ENCODE measurements at regions not wholly inside any gene's neighbourhood (a gene's known extent, or its start where the extent isn't known, plus 50 kb on each side); places are given as distances from the start of the nearest gene placed in this dataset.

DNA sequence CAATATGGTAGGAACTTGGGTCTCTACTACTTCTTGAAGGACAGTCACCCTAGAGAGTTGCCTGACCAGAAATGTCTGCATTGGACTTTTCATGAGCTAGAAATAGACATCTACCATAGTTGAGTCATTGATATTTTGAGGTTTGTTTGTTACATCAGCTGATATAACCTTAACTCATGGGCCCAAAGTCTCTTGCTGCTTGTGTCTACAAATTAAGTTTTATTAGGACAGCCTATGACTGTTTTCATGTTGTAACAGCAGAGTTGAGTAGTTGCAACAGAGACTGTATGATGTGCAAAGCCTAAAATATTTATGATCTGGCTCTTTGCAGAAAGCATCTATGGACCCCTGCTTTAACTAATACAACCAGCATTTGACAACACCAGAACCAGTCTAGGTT lies 155.3 kb downstream of the MIAT start:
- H3K4me3 ChIP-seq (ENCODE audit: low read depth, low read length): no peak overlapping the region
- DNase-seq: no peak
- no peaks in the 10 kb centered on the region for H3K36me3 ChIP-seq
- no peaks in the 10 kb centered on the region for H3K27me3 ChIP-seq (ENCODE audit: insufficient read depth, low read depth, severe bottlenecking)
- no peaks in the 10 kb centered on the region for H3K9me3 ChIP-seq (ENCODE audit: severe bottlenecking)
- no peak overlapping the region for H3K27ac ChIP-seq
- TF ChIP-seq, protein P1, sequence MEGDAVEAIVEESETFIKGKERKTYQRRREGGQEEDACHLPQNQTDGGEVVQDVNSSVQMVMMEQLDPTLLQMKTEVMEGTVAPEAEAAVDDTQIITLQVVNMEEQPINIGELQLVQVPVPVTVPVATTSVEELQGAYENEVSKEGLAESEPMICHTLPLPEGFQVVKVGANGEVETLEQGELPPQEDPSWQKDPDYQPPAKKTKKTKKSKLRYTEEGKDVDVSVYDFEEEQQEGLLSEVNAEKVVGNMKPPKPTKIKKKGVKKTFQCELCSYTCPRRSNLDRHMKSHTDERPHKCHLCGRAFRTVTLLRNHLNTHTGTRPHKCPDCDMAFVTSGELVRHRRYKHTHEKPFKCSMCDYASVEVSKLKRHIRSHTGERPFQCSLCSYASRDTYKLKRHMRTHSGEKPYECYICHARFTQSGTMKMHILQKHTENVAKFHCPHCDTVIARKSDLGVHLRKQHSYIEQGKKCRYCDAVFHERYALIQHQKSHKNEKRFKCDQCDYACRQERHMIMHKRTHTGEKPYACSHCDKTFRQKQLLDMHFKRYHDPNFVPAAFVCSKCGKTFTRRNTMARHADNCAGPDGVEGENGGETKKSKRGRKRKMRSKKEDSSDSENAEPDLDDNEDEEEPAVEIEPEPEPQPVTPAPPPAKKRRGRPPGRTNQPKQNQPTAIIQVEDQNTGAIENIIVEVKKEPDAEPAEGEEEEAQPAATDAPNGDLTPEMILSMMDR (IDR thresholded peaks at IDR 0.05; ENCODE audit: low read depth, low read length): no peak

DNA sequence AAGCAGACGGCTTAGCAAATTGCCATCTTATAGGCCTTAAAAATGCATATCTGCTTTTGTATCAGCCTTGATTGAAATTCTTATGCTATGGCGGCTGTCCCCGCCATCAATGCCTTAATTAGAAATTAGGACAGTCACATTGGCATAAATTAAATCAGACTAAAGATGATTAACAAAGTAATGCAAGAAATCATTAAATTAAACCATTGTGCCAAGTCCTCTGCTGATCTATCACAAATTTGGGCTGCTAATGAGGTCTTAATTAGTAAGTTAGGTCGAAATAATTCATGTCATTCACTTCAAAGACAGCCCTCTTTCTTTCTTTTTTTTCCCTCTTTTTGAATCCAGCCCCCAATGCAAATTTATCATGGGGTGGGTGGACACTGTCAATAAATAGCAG lies 159.3 kb downstream of the MIAT start:
- peaks cover 7% of the 10 kb centered on the region for H3K9me3 ChIP-seq (ENCODE audit: severe bottlenecking)
- DNase-seq: no peak
- TF ChIP-seq, protein P1 (IDR thresholded peaks at IDR 0.05; ENCODE audit: low read depth, low read length): no peak
- no peaks in the 10 kb centered on the region for H3K27me3 ChIP-seq (ENCODE audit: insufficient read depth, low read depth, severe bottlenecking)
- no peak overlapping the region for H3K27ac ChIP-seq
- no peak overlapping the region for H3K4me3 ChIP-seq (ENCODE audit: low read depth, low read length)
- no peaks in the 10 kb centered on the region for H3K36me3 ChIP-seq

DNA sequence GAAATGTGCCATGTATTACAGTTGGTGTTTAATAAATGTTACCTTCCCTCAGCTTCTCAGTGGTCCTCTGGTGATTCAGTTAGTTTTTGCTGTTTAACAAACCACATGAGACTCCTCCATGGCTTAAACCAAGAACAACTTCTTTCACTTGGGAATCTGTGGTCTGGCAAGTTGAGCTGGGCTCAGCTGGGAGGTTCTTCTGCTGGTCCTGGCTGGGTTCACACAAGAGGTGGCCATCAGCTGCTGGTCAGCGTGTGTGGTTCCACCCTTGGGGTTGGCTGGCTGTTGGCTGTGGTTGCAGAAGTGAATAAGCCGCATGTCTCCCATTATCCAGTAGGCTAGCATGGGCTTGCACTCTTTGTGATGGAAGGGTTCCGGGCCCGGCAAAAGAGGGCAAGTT lies 160.5 kb downstream of the MIAT start:
- no peak overlapping the region for H3K27ac ChIP-seq
- peaks cover 7% of the 10 kb centered on the region for H3K9me3 ChIP-seq (ENCODE audit: severe bottlenecking)
- DNase-seq: no peak
- TF ChIP-seq, protein P1 (IDR thresholded peaks at IDR 0.05; ENCODE audit: low read depth, low read length): no peak
- H3K36me3 ChIP-seq: no peaks in the 10 kb centered on the region
- H3K4me3 ChIP-seq (ENCODE audit: low read depth, low read length): no peak overlapping the region
- H3K27me3 ChIP-seq (ENCODE audit: insufficient read depth, low read depth, severe bottlenecking): no peaks in the 10 kb centered on the region

DNA sequence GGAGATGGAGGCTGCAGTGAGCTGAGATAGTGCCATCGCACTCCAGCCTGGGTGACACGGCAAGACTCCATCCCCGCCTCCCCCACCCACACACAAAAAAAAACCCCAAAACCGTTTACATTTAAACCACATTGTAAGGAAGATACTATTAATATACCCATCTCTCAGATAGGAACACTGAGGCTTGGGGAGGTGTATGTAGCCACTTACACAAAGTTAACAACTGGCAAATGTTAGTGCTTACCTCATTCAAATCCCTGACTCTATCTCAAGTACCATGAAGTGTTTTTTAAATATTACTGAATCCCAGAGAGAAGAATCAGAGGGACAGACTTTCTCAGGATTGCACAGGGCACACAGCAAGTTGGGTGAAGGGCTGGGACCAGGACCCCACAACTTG lies 164.5 kb downstream of the MIAT start:
- Histone ChIP-seq H3K27ac (no peak overlapping the region), H3K4me3 (ENCODE audit: low read depth, low read length) (no peak overlapping the region), H3K36me3 (no peaks in the 10 kb centered on the region), H3K27me3 (ENCODE audit: insufficient read depth, low read depth, severe bottlenecking) (no peaks in the 10 kb centered on the region), H3K9me3 (ENCODE audit: severe bottlenecking) (peaks cover 7% of the 10 kb centered on the region)
- no peak for DNase-seq
- TF ChIP-seq, protein P1 (IDR thresholded peaks at IDR 0.05; ENCODE audit: low read depth, low read length): no peak

DNA sequence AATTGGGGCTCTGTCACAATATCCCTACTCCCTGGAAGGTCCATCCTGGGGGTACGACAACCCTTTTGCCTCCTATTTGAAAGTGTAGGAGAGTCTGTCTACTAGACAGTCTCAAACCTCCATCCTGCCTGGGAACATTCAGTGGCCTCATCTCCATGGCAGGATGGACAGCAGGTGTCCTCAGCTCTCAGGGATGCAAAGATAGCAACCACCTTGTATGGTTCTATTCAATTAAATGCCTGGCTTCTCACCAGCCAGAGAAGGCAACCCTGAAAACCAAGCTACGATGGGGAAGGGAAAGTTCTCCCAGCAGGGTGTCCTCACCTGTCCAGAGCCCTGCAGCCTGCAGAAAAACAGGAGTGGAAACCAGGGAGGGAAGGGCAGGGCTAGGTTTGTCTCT lies 164.9 kb downstream of the MIAT start:
- no peaks in the 10 kb centered on the region for H3K36me3 ChIP-seq
- no peaks in the 10 kb centered on the region for H3K27me3 ChIP-seq (ENCODE audit: insufficient read depth, low read depth, severe bottlenecking)
- DNase-seq: peak; percentile 17
- no peak overlapping the region for H3K4me3 ChIP-seq (ENCODE audit: low read depth, low read length)
- H3K9me3 ChIP-seq (ENCODE audit: severe bottlenecking): peaks cover 7% of the 10 kb centered on the region
- TF ChIP-seq, protein P1 (IDR thresholded peaks at IDR 0.05; ENCODE audit: low read depth, low read length): peak; percentile 9; the same call in 1 of the 2 replicates
- no peak overlapping the region for H3K27ac ChIP-seq

DNA sequence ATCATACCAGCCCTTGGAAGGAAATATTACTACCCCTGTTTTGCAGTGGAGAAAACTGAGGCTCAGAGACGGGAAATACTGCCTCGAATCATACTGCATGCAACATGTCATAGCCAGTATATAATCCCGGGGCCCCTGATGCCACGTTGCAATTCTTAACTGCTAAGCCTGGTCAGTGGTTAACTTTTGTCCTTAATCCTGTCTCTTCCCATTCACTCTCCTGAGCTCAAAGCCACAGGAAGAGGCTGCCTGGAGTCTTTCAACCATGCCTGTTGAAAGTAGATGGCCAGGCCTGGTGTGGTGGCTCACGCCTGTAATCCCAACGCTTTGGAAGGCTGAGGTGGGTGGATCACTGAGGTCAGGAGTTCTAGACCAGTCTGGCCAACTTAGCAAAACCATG lies 166.6 kb downstream of the MIAT start:
- Histone ChIP-seq H3K27ac (no peak overlapping the region), H3K4me3 (ENCODE audit: low read depth, low read length) (no peak overlapping the region), H3K36me3 (no peaks in the 10 kb centered on the region), H3K9me3 (ENCODE audit: severe bottlenecking) (peaks cover 2% of the 10 kb centered on the region), H3K27me3 (ENCODE audit: insufficient read depth, low read depth, severe bottlenecking) (no peaks in the 10 kb centered on the region)
- TF ChIP-seq, protein P1 (IDR thresholded peaks at IDR 0.05; ENCODE audit: low read depth, low read length): no peak
- peak; percentile 61 for DNase-seq
